ENCODE measurements at regions not wholly inside any gene's neighbourhood (a gene's known extent, or its start where the extent isn't known, plus 50 kb on each side); places are given as distances from the start of the nearest gene placed in this dataset.

DNA sequence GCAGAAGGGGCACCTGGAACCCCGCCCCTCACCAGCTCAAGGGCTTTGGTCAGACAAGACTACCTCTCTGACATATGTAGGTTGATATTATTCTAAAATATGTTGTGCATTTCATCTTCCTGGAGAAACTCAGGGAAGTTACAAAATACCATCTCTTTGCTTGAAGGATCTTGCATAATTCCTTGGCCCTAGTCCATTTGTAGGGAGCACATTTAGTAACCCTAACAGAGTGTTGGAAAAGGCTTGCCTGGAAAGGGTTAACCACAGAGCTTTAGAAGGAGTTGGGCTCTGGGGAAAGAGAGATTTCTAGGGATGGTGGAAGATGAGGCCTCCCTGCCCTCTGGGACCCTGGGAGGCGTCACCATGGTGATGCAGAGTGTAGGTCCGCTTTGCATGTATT, 143.0 kb upstream of the SLC1A4 start:
- TF ChIP-seq RARB (CRISPR knock-in tag; IDR thresholded peaks at IDR 0.05) (no peak), TCF4 (CRISPR knock-in tag; IDR thresholded peaks at IDR 0.05; ENCODE audit: borderline replicate concordance) (no peak), ARNTL (CRISPR knock-in tag; IDR thresholded peaks at IDR 0.05; ENCODE audit: borderline replicate concordance, low read depth) (no peak), ZFP3 (CRISPR knock-in tag; IDR thresholded peaks at IDR 0.05) (no peak), GLIS3 (CRISPR knock-in tag; IDR thresholded peaks at IDR 0.05) (no peak), SNAI2 (CRISPR knock-in tag; IDR thresholded peaks at IDR 0.05) (no peak)
- TF ChIP-seq, protein P1, sequence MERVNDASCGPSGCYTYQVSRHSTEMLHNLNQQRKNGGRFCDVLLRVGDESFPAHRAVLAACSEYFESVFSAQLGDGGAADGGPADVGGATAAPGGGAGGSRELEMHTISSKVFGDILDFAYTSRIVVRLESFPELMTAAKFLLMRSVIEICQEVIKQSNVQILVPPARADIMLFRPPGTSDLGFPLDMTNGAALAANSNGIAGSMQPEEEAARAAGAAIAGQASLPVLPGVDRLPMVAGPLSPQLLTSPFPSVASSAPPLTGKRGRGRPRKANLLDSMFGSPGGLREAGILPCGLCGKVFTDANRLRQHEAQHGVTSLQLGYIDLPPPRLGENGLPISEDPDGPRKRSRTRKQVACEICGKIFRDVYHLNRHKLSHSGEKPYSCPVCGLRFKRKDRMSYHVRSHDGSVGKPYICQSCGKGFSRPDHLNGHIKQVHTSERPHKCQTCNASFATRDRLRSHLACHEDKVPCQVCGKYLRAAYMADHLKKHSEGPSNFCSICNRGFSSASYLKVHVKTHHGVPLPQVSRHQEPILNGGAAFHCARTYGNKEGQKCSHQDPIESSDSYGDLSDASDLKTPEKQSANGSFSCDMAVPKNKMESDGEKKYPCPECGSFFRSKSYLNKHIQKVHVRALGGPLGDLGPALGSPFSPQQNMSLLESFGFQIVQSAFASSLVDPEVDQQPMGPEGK (CRISPR knock-in tag; IDR thresholded peaks at IDR 0.05; ENCODE audit: borderline replicate concordance): no peak

Data from SK-N-SH treated with all-trans-retinoic acid at 6 μM for 48 hours (cell line).